ENCODE measurements at regions not wholly inside any gene's neighbourhood (a gene's known extent, or its start where the extent isn't known, plus 50 kb on each side); places are given as distances from the start of the nearest gene placed in this dataset.

GRCh38 chr1:211206981-211207380 lies 52.2 kb upstream of the RCOR3 start:
- no peak for DNase-seq (ENCODE audit: low read depth in 1 of 2, low spot score in 2 of 2)
- H3K23ac ChIP-seq (ENCODE audit: insufficient read length), result no peak overlapping the region
- no peak overlapping the region for H2BK120ac ChIP-seq (replicated peaks; ENCODE audit: low read depth, low read length)
- H2BK20ac ChIP-seq (ENCODE audit: low read length), result no peak overlapping the region
- WGBS, 2 experiments (ENCODE audit: extremely low coverage in 1 of 2, insufficient coverage in 1 of 2, insufficient read length in 1 of 2, insufficient replicate concordance in 2 of 2, low coverage in 1 of 2, low lambda C conversion rate in 2 of 2, missing lambda C conversion rate in 1 of 2), result 89% methylated on average over 29 of the region's 33 CpGs; no CpG with 5 or more reads in 1 of the 2 experiments
- H4K8ac ChIP-seq (ENCODE audit: extremely low read depth, insufficient read depth, low read length), result no peak overlapping the region
- no peak overlapping the region for H2AFZ ChIP-seq (ENCODE audit: low read length)
- no peak overlapping the region for H4K91ac ChIP-seq (replicated peaks; ENCODE audit: insufficient read length, low read length)
- no peak overlapping the region for H2BK5ac ChIP-seq (ENCODE audit: low read depth, low read length)
- no peak overlapping the region for H3K4ac ChIP-seq (replicated peaks; ENCODE audit: insufficient read length, low read depth, low read length)
- H3K14ac ChIP-seq (ENCODE audit: insufficient read length), result no peak overlapping the region
- H2BK15ac ChIP-seq (ENCODE audit: low read length), result no peak overlapping the region
- no peak overlapping the region for H2AK5ac ChIP-seq (ENCODE audit: low read depth, low read length)
- peaks cover 0 to 3% of the 10 kb centered on the region in 2 experiments; a peak in 1 of 4 replicates for H3K9me3 ChIP-seq (ENCODE audit: insufficient read depth in 2 of 2, low read depth in 1 of 2, low read length in 1 of 2)
- H4K5ac ChIP-seq (ENCODE audit: insufficient read length, low read depth, low read length), result no peak overlapping the region
- H3K4me1 ChIP-seq (replicated peaks in 1 of 4; ENCODE audit: control insufficient read depth in 3 of 4, insufficient read depth in 4 of 4, low read length in 3 of 4), result no peaks in the 10 kb centered on the region
- no peak overlapping the region for H3K18ac ChIP-seq (ENCODE audit: extremely low read depth, low read length)
- H2BK12ac ChIP-seq (ENCODE audit: low read depth, low read length), result no peak overlapping the region
- H3K23me2 ChIP-seq (ENCODE audit: low read depth, low read length), result no peaks in the 10 kb centered on the region
- no peak overlapping the region for H3K9ac ChIP-seq (replicated peaks in 1 of 4; ENCODE audit: extremely low read depth in 1 of 4, low read depth in 3 of 4, low read length in 3 of 4)
- ChIA-PET CTCF (ENCODE audit: partially characterized antibody) (interaction anchor here (0.6 to 1.0 kb wide), 2 partner anchors 26 to 34 kb away, joined by 3 to 4 read pairs; no protein-coding TSS in a partner anchor), POLR2A (ENCODE audit: partially characterized antibody) (interaction anchor here (1.2 kb wide), 1 partner anchor 833 kb away, joined by 3 read pairs; no protein-coding TSS in a partner anchor)
- no peaks in the 10 kb centered on the region for H4K20me1 ChIP-seq (replicated peaks in 1 of 2; ENCODE audit: control insufficient read depth in 1 of 2, insufficient read depth in 2 of 2, low read length in 2 of 2)
- H3K56ac ChIP-seq (replicated peaks; ENCODE audit: insufficient read length, low read depth, low read length), result no peak overlapping the region
- no peaks in the 10 kb centered on the region for H3K79me2 ChIP-seq (ENCODE audit: control insufficient read depth in 1 of 2, insufficient read depth in 2 of 2, low read length in 2 of 2)
- H3K79me1 ChIP-seq (ENCODE audit: low read depth, low read length), result no peaks in the 10 kb centered on the region
- H3K36me3 ChIP-seq (ENCODE audit: control insufficient read depth in 2 of 4, insufficient read depth in 4 of 4, low read length in 3 of 4), result no peaks in the 10 kb centered on the region
- H3K4me3 ChIP-seq (ENCODE audit: extremely low read depth in 1 of 4, insufficient read depth in 2 of 4, low read depth in 3 of 4, low read length in 4 of 4), result no peak overlapping the region
- H3K27ac ChIP-seq (ENCODE audit: low read depth, low read length), result no peak overlapping the region
- no peak overlapping the region for H3K4me2 ChIP-seq (ENCODE audit: insufficient read depth in 1 of 2, low read depth in 2 of 2, low read length in 2 of 2)
- no peaks in the 10 kb centered on the region for H3K27me3 ChIP-seq (replicated peaks in 1 of 4; ENCODE audit: control insufficient read depth in 3 of 4, extremely low read depth in 1 of 4, insufficient read depth in 3 of 4, low read length in 3 of 4)
- FAIRE-seq, result no peak
- TF ChIP-seq CBX8 (IDR thresholded peaks at IDR 0.05; ENCODE audit: borderline replicate concordance, low read depth, low read length) (no peak), PHF8 (conservative IDR thresholded peaks at IDR 0.05; ENCODE audit: low read depth, low read length) (no peak), RNF2 (IDR thresholded peaks at IDR 0.05; ENCODE audit: borderline replicate concordance, low read depth, low read length, missing control alignments, poor library complexity, severe bottlenecking) (no peak), RBBP5 (IDR thresholded peaks at IDR 0.05; ENCODE audit: borderline replicate concordance, low read depth, low read length) (no peak), POLR2A (IDR thresholded peaks at IDR 0.05; ENCODE audit: control extremely low read depth in 1 of 2, low read depth in 2 of 2, low read length in 2 of 2) (no peak), BCL11A (IDR thresholded peaks at IDR 0.05; ENCODE audit: low read depth in 2 of 2, low read length in 2 of 2) (no peak), KDM1A (IDR thresholded peaks at IDR 0.05; ENCODE audit: borderline replicate concordance, low read length) (no peak), NANOG (IDR thresholded peaks at IDR 0.05; ENCODE audit: insufficient read depth, low read depth, low read length, poor library complexity, severe bottlenecking) (no peak), YY1 (IDR thresholded peaks at IDR 0.05; ENCODE audit: low read depth, low read length) (no peak), EZH2 (IDR thresholded peaks at IDR 0.05; ENCODE audit: low read depth, low read length, severe bottlenecking) (no peak), KDM4A (IDR thresholded peaks at IDR 0.05; ENCODE audit: low read depth, low read length, severe bottlenecking) (no peak), HDAC6 (IDR thresholded peaks at IDR 0.05; ENCODE audit: low read depth, low read length) (no peak), TAF7 (optimal IDR thresholded peaks at IDR 0.05; ENCODE audit: borderline replicate concordance, low read depth, low read length) (no peak), ZNF274 (IDR thresholded peaks at IDR 0.05; ENCODE audit: borderline replicate concordance, extremely low read depth, low read length) (no peak), CHD2 (IDR thresholded peaks at IDR 0.05; ENCODE audit: low read length) (no peak)

Data from H1 (cell line).